MG63 (cell line): ENCODE measurements at regions not wholly inside any gene's neighbourhood (a gene's known extent, or its start where the extent isn't known, plus 50 kb on each side); places are given as distances from the start of the nearest gene placed in this dataset.
A peak's percentile ranks its signal among the peaks of the same experiment; 100 is the strongest.

Experiments
- DNase-seq: peaks from one replicate; pipeline ENCODE4 v3.0.0-alpha.2; 2020
- H3K27me3 ChIP-seq: fragments of 250-450 bp; sonication (Bioruptor Pico); 2 replicates; pipeline ENCODE4 v1.5.1; 2020; ENCODE audit warnings: mild to moderate bottlenecking, moderate library complexity
- H3K36me3 ChIP-seq: fragments of 250-450 bp; sonication (Bioruptor Pico); 2 replicates; pipeline ENCODE4 v1.5.1; 2020; ENCODE audit warnings: mild to moderate bottlenecking, moderate library complexity
- H3K4me3 ChIP-seq: fragments of 250-450 bp; sonication (Bioruptor Pico); 2 replicates; pipeline ENCODE4 v1.5.1; 2020; ENCODE audit warnings: mild to moderate bottlenecking, moderate library complexity
- H3K9me3 ChIP-seq: fragments of 250-450 bp; sonication (Bioruptor Pico); 2 replicates; pipeline ENCODE4 v1.5.1; 2020; ENCODE audit warnings: mild to moderate bottlenecking, moderate library complexity

DNA sequence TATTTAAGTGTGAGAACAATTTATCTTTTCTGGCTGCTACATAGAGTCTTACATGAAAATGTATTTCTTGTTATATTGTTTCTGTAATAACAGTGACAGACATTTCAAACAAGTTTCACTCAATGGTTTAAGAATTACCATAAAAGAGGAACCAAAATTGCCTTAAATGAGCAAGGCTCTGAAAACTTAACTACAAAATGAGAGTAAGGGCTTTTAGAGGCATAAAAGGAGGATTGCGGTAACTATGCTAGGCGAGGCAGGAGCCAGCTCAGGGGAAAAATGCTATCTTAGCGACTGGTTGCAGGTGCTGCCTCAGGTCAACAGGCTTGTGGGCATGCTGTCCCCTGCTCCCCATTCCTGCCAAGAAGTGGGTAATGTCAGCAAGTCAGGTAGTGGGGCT lies 81.7 kb upstream of the MSI2 start:
- no peak overlapping the region for H3K4me3 ChIP-seq
- no peaks in the 10 kb centered on the region for H3K9me3 ChIP-seq
- H3K27me3 ChIP-seq = peaks cover 4% of the 10 kb centered on the region; the same call in 1 of the 2 replicates
- DNase-seq = no peak
- no peaks in the 10 kb centered on the region for H3K36me3 ChIP-seq

DNA sequence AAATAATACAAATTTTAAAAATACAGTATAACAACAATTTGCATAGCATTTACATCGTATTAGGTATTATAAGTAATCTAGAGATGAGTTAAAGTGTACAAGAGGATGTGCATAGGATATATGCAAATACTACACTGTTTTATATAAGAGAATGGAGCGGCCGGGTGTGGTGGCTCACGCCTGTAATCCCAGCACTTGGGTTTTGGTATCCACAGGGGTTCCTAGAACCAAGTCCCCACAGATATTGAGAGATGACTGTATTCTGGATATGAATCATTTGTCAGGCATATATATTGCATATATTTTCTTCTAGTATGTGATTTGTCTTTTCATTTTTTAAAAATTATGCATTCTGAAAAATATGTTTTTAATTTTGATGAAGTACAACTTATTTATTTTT lies 77.5 kb upstream of the MSI2 start:
- Histone ChIP-seq H3K27me3 (no peaks in the 10 kb centered on the region), H3K36me3 (no peaks in the 10 kb centered on the region), H3K9me3 (no peaks in the 10 kb centered on the region), H3K4me3 (no peak overlapping the region)
- no peak for DNase-seq

DNA sequence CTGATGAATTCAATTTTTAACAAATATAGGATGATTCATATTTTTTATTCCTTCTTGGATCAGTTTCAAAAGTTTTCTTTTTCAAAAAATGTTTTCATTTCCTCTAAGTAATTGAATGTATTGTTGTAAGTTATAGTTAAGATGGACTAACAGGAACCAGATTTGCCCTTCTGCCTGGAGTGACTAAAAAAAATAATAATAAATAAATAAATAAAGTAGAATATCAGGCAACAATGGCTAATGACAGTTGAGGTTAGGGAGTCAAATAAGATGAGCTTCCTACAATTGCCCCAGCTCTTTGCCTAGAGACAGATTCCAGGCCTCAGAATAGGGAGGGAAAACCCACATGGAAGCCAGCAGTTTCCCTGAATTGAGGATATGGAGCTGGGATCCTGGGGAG lies 73.7 kb upstream of the MSI2 start:
- H3K4me3 ChIP-seq = no peak overlapping the region
- DNase-seq = no peak
- H3K36me3 ChIP-seq = no peaks in the 10 kb centered on the region
- no peaks in the 10 kb centered on the region for H3K9me3 ChIP-seq
- no peaks in the 10 kb centered on the region for H3K27me3 ChIP-seq

DNA sequence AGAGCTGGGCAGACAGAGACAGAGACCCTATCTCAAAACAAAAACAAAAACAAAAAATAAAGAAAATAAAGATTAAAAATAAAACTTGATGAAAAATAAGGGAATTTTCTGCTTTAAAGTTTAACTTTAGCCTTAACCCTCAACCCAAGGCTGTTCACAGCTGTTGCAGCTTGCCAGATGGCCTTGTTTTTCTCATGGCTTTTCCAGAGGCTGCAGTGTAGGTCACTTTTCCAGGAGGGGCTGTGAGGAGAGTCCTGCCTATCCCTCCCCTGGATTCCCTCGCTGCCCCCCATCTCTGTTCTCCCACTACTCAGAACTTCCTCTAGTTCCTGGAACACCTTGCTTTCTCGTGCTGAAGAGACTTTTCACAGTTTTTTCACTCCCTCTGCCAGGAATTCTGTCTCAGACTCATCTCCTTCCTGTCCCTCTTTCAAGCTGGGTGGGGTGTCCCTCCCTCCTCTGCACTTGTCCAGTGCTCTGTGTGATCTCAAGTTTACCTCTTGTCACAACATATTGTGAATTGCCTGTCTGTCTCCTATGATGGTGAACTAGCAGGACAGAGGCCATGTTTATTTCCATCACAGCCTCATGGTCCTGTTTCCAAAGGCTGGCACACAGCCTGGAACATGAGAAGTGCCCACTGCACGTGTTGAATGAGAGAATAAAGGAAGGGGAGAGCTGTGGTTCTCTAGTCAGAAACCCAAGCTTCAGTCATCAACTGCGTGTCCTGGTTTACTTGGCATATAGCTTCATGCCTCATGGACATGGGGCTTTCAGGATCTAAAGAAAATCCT lies 69.9 kb upstream of the MSI2 start:
- DNase-seq = no peak
- Histone ChIP-seq H3K36me3 (no peaks in the 10 kb centered on the region), H3K4me3 (no peak overlapping the region), H3K9me3 (no peaks in the 10 kb centered on the region), H3K27me3 (no peaks in the 10 kb centered on the region)

DNA sequence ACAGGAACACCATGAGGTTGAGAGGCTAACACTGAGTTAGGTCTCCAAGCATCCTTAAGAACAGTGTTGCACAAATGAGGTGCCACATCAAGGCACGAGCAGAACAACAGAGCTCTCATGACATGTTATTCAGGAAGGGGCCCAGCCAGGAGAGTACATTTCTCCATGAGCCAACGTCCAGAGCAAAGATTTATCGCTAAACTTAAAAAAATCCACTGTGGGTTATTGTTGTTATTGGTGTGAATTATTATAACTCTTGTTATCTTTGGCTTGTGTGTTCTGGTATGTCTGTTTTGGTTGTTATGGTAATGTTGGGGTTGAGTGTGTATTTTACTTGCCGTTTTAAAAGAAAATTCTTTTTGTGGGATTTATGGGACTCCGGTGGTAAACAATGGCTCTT lies 68.9 kb upstream of the MSI2 start:
- no peak for DNase-seq
- Histone ChIP-seq H3K36me3 (no peaks in the 10 kb centered on the region), H3K27me3 (no peaks in the 10 kb centered on the region), H3K4me3 (no peak overlapping the region), H3K9me3 (no peaks in the 10 kb centered on the region)

DNA sequence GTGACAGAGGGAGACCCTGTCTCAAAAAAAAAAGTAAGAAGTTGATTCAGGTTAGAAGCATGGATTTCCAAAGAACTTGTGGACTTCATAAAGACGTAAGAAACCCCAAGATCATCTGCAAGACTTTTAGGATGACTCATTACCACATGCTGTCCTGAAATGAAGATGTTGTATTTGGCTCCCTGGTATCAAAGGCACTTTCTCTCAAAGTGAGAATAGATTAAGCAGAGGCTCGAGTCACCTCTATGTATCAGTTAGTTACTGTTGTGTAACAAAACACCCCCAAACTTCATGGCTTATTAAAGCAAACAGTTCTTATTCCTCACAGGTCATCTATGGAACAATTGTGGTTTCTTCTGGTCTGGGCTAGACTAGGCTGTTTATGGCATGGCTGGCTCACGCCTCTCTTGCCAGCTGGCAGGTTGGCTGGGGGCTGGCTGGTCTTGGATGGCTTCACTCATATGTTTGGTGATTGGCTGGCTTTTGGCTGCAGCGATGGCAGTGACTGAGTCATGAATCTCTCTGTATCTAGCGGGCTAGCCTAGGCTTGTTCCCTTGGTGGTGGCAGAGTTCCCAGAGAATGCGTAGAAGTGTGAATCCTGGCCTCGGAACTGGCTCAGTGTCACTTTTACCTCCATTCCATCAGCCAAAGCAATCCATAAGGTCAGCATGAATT lies 60.4 kb upstream of the MSI2 start:
- no peaks in the 10 kb centered on the region for H3K27me3 ChIP-seq
- peaks cover 13% of the 10 kb centered on the region for H3K9me3 ChIP-seq
- DNase-seq = peak; percentile 86

DNA sequence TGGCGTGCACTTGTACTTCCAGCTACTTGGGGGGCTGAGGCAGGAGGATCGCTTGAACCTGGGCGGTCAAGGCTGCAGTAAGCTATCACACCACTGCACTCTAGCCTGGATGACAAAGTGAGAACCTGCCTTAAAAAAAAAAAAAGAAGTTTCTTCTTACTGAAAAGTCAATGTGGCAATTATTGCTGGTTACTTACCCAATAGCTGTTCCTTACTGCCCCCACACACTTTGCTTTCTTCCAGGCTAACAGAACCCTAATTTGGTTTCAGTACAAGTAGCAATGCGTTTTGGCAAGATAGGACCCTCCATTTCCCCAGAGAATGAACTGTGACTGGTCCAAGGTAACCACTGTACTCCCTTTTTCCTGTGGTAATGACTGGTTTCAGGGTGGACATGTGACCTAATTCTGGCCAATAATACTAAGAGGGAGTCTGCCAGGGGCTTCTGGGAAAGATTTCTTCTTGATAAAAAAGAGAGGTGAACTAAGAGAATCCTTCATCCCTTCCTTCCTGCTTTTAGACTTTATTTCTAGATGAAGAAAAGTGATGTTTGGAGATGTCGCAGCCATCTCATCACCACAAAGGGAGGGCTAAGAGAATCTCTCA lies 58.8 kb upstream of the MSI2 start:
- H3K9me3 ChIP-seq = peaks cover 13% of the 10 kb centered on the region

More for the DNA sequence above, 60.4 kb upstream of the MSI2 start:
- H3K4me3 ChIP-seq = no peak overlapping the region
- H3K36me3 ChIP-seq = no peaks in the 10 kb centered on the region

DNA sequence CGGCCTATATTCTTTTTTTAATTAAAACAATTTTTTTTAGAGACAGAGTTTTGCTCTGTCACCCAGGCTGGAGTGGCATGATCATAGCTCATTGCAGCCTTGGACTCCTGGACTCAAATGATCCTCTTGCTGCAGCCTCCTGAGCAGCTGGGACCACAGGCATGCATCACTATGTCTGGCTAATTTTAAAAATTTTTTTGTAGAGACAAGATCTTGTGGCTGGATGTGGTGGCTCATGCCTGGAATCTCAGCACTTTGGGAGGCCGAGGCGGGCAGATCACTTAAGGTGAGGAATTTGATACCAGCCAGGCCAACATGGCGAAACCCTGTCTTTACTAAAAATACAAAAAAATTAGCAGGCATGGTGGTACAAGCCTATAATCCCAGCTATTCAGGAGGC lies 54.8 kb upstream of the MSI2 start:
- Histone ChIP-seq H3K4me3 (no peak overlapping the region), H3K27me3 (no peaks in the 10 kb centered on the region), H3K36me3 (no peaks in the 10 kb centered on the region), H3K9me3 (no peaks in the 10 kb centered on the region)
- no peak for DNase-seq

More for the DNA sequence above, 58.8 kb upstream of the MSI2 start:
- H3K27me3 ChIP-seq = no peaks in the 10 kb centered on the region
- H3K36me3 ChIP-seq = no peaks in the 10 kb centered on the region
- DNase-seq = no peak
- H3K4me3 ChIP-seq = no peak overlapping the region

DNA sequence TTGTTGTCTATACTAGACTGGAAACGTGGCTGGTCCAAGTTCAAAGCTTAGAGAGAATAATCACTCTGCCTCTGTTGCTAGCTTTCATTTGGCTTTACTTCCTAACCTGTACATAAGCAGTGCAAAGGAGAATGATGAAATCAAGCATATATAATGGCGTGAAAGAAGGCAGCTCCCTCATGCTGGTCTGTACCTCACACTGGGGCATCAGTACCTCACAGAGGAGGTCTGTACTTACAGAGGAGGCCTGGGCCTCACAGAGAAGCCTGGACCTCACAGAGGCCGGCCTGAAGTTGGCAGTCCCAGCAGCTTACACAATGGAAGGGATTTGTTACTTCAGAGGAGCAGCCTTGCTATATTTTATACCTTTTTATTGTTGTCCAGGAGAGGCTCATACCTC lies 53.3 kb upstream of the MSI2 start:
- H3K4me3 ChIP-seq = no peak overlapping the region
- DNase-seq = no peak
- no peaks in the 10 kb centered on the region for H3K36me3 ChIP-seq
- no peaks in the 10 kb centered on the region for H3K27me3 ChIP-seq
- peaks cover under 1% of the 10 kb centered on the region for H3K9me3 ChIP-seq
